GM23248 (cell line): ENCODE measurements at regions not wholly inside any gene's neighbourhood (a gene's known extent, or its start where the extent isn't known, plus 50 kb on each side); places are given as distances from the start of the nearest gene placed in this dataset.
"Not testable (repeated sequence)": the region's sequence is repeated elsewhere in the genome, so short reads cannot be mapped to it uniquely, and the experiment has no call there.

Source experiments
- DNase-seq: peaks from one replicate; pipeline ENCODE4 v3.0.0-alpha.2; 2015
- H2AFZ ChIP-seq: fragments of 200-600 bp; sonication (generic); 2 replicates; pipeline ENCODE4 v1.6.1; 2016; ENCODE audit warnings: antibody characterized with exemption
- H3F3A ChIP-seq: fragments of 200-600 bp; sonication (generic); 2 replicates; pipeline ENCODE4 v1.6.1; 2016; ENCODE audit warnings: mild to moderate bottlenecking, antibody characterized with exemption, mixed run types; ENCODE audit not compliant: insufficient read depth
- H3K27ac ChIP-seq: fragments of 200-600 bp; sonication (generic); 2 replicates; pipeline ENCODE4 v1.5.1; 2016; ENCODE audit warnings: mild to moderate bottlenecking
- H3K27me3 ChIP-seq: fragments of 200-600 bp; sonication (generic); replicated peaks from 2 replicates; pipeline ENCODE4 v1.6.1; 2016; ENCODE audit warnings: mild to moderate bottlenecking; ENCODE audit not compliant: insufficient read depth
- H3K36me3 ChIP-seq: fragments of 200-600 bp; sonication (generic); 2 replicates; pipeline ENCODE4 v1.6.1; 2016; ENCODE audit warnings: low read depth, mild to moderate bottlenecking
- H3K4me1 ChIP-seq: fragments of 200-600 bp; sonication (generic); 2 replicates; pipeline ENCODE4 v1.6.1; 2016; ENCODE audit warnings: mild to moderate bottlenecking; ENCODE audit not compliant: insufficient read depth
- H3K4me2 ChIP-seq: fragments of 200-600 bp; sonication (generic); one replicate; pipeline ENCODE4 v1.6.1; 2016; ENCODE audit warnings: mild to moderate bottlenecking; ENCODE audit not compliant: unreplicated experiment
- H3K4me3 ChIP-seq: fragments of 200-600 bp; sonication (generic); 2 replicates; pipeline ENCODE4 v1.5.1; 2016; ENCODE audit warnings: mild to moderate bottlenecking
- H3K79me2 ChIP-seq: fragments of 200-600 bp; sonication (generic); 2 replicates; pipeline ENCODE4 v1.6.1; 2016; ENCODE audit warnings: mild to moderate bottlenecking; ENCODE audit not compliant: insufficient read depth
- H3K9ac ChIP-seq: fragments of 200-600 bp; sonication (generic); 2 replicates; pipeline ENCODE4 v1.6.1; 2016; ENCODE audit warnings: mild to moderate bottlenecking
- H3K9me2 ChIP-seq: fragments of 200-600 bp; sonication (generic); 2 replicates; pipeline ENCODE4 v1.6.1; 2016; ENCODE audit warnings: mixed run types, mild to moderate bottlenecking, moderate library complexity; ENCODE audit not compliant: insufficient read depth
- H3K9me3 ChIP-seq: fragments of 200-600 bp; sonication (generic); one replicate; pipeline ENCODE4 v1.6.1; 2017; ENCODE audit warnings: low read depth
- H4K20me1 ChIP-seq: fragments of 200-600 bp; sonication (generic); 2 replicates; pipeline ENCODE4 v1.6.0; 2016; ENCODE audit not compliant: insufficient read depth
- EZH2 ChIP-seq: fragments of 200-600 bp; sonication (generic); IDR thresholded peaks from 2 replicates; pipeline ENCODE4 v1.6.1; 2018; ENCODE audit warnings: antibody characterized with exemption, mild to moderate bottlenecking; ENCODE audit not compliant: insufficient read depth, poor library complexity, severe bottlenecking
- EZH2phosphoT487 ChIP-seq: fragments of 200-600 bp; sonication (generic); IDR thresholded peaks from 2 replicates; pipeline ENCODE4 v1.6.1; 2018; ENCODE audit warnings: antibody characterized with exemption, moderate library complexity, mild to moderate bottlenecking, low read depth; ENCODE audit not compliant: insufficient read depth
- WGBS, 2 experiments: methylation state at CpG; one replicate each; pipeline ENCODE4 v1.1.6; 2015 to 2017; ENCODE audit warnings: low lambda C conversion rate in 2 of 2, low coverage in 1 of 2; ENCODE audit errors: missing lambda C conversion rate in 2 of 2; 5-methylcytosine and 5-hydroxymethylcytosine counted together
- in situ Hi-C: fragments of 300-500 bp; cut with MboI; formaldehyde crosslinking; loops from 2 replicates; pipeline ENCODE4 v1.15.0; 2020

- no peaks in the 10 kb centered on the region for H3K36me3 ChIP-seq
- no peak overlapping the region for H3K27ac ChIP-seq
- H2AFZ ChIP-seq: no peak overlapping the region
- H3K27me3 ChIP-seq: peaks cover 3% of the 10 kb centered on the region
- no peaks in the 10 kb centered on the region for H3K9me3 ChIP-seq
- 72 to 74% methylated on average over 4 of the region's 4 CpGs for WGBS, 2 experiments
- H3K4me3 ChIP-seq: no peak overlapping the region
- H3F3A ChIP-seq: no peaks in the 10 kb centered on the region
- TF ChIP-seq EZH2 (no peak), EZH2phosphoT487 (no peak)
- H3K79me2 ChIP-seq: no peaks in the 10 kb centered on the region
- no peaks in the 10 kb centered on the region for H3K4me1 ChIP-seq
- H3K9me2 ChIP-seq: no peaks in the 10 kb centered on the region
- no peak overlapping the region for H3K4me2 ChIP-seq
- H3K9ac ChIP-seq: no peak overlapping the region
- no peaks in the 10 kb centered on the region for H4K20me1 ChIP-seq
- in situ Hi-C loops: no loop called here
- DNase-seq: peak; percentile 58
These were observed 127.9 kb downstream of the EVA1A start for GRCh38 chr2:75432761-75433361.

GRCh38 chr2:75431763-75432162 is 129.0 kb downstream of the EVA1A start:
- TF ChIP-seq EZH2 (no peak), EZH2phosphoT487 (no peak)
- Histone ChIP-seq H4K20me1 (no peaks in the 10 kb centered on the region), H3K36me3 (no peaks in the 10 kb centered on the region), H3F3A (no peaks in the 10 kb centered on the region), H3K79me2 (no peaks in the 10 kb centered on the region), H3K4me1 (no peaks in the 10 kb centered on the region), H3K27ac (no peak overlapping the region), H3K4me2 (no peak overlapping the region), H3K9ac (no peak overlapping the region), H2AFZ (no peak overlapping the region), H3K9me2 (no peaks in the 10 kb centered on the region), H3K4me3 (no peak overlapping the region), H3K27me3 (no peaks in the 10 kb centered on the region; the same call in none of the 2 replicates), H3K9me3 (no peaks in the 10 kb centered on the region)
- no peak for DNase-seq
- WGBS, 2 experiments: 25 to 38% methylated on average over 1 of the region's 1 CpG
- in situ Hi-C loops: no loop called here

DNA sequence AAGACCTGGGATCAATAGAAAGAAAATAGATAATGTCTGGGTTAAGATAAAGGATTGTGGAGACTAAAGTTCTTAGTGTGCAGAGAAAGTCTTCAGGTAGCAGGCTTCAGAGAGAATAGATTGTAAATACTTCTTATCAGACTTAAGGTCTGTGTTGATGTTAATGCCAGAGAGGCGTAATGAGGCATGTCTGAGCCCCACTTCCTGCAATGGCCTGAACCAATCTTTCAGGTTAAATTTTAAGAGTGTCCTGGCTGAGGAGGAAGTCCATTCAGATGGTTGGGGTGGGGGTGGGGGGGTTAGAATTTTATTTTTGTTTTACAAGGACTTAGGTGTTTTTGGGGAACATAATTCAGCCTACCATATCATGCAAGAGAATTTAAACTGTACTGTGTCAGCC is 129.5 kb downstream of the EVA1A start:
- no peak for DNase-seq
- Histone ChIP-seq H3K9me3 (no peaks in the 10 kb centered on the region), H3K9ac (no peak overlapping the region), H3K36me3 (no peaks in the 10 kb centered on the region), H3K4me3 (no peak overlapping the region), H3K4me1 (no peaks in the 10 kb centered on the region), H4K20me1 (no peaks in the 10 kb centered on the region), H3F3A (no peaks in the 10 kb centered on the region), H3K79me2 (no peaks in the 10 kb centered on the region), H3K9me2 (no peaks in the 10 kb centered on the region), H3K27ac (no peak overlapping the region), H3K4me2 (no peak overlapping the region), H3K27me3 (no peaks in the 10 kb centered on the region; the same call in none of the 2 replicates), H2AFZ (no peak overlapping the region)
- in situ Hi-C loops: no loop called here
- WGBS, 2 experiments: 67 to 75% methylated on average over 1 of the region's 1 CpG
- no peak for TF ChIP-seq EZH2

DNA sequence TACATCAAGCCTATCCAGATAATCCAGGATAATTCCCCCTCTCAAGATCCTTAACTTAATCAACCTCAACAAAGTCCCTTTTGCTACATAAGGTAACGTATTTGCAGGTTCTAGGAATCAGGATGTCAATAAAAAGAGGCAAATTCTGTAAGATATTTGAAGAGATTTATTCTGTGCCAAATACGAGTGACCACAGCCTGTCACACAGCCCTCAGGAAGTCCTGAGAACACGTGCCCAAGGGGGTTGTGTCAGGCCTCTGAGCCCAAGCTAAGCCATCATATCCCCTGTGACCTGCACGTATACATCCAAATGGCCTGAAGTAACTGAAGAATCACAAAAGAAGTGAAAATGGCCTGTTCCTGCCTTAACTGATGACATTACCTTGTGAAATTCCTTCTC is 130.3 kb downstream of the EVA1A start:
- DNase-seq, in situ Hi-C loops, H4K20me1 ChIP-seq: not testable (repeated sequence)

More for the DNA sequence above, 130.3 kb downstream of the EVA1A start:
- not testable (repeated sequence) for H3K9ac ChIP-seq, H3K4me3 ChIP-seq, H3F3A ChIP-seq, H3K4me1 ChIP-seq, H3K27me3 ChIP-seq, H3K9me3 ChIP-seq, H3K79me2 ChIP-seq, H2AFZ ChIP-seq, H3K36me3 ChIP-seq, H3K4me2 ChIP-seq, H3K9me2 ChIP-seq, H3K27ac ChIP-seq
- WGBS, 2 experiments: 56% methylated on average over 4 of the region's 4 CpGs
